Testis (tissue), 2 donors: ENCODE measurements at regions not wholly inside any gene's neighbourhood (a gene's known extent, or its start where the extent isn't known, plus 50 kb on each side); places are given as distances from the start of the nearest gene placed in this dataset.

Source experiments
- DNase-seq: peaks from one replicate; pipeline ENCODE4 v3.0.0-alpha.2; 2019
- H3K27ac ChIP-seq, 2 donors: fragments of 200-600 bp; sonication (generic); one replicate each; pipeline ENCODE4 v1.5.1; 2019
- H3K27me3 ChIP-seq: fragments of 200-600 bp; sonication (generic); one replicate; pipeline ENCODE4 v1.5.1; 2019
- H3K36me3 ChIP-seq: fragments of 200-600 bp; sonication (generic); one replicate; pipeline ENCODE4 v1.5.1; 2017; ENCODE audit warnings: low read depth; ENCODE audit errors: missing control alignments
- H3K4me1 ChIP-seq: fragments of 200-600 bp; sonication (generic); one replicate; pipeline ENCODE4 v1.5.1; 2019
- H3K4me3 ChIP-seq, 2 donors: fragments of 200-600 bp; sonication (generic); one replicate each; pipeline ENCODE4 v1.5.1; 2017 to 2019
- H3K9me3 ChIP-seq: fragments of 200-600 bp; sonication (generic); one replicate; pipeline ENCODE4 v1.5.1; 2017
- POLR2A ChIP-seq: fragments of 450-650 bp; IDR thresholded peaks from one replicate; pipeline ENCODE4 v1.6.1; 2017; ENCODE audit warnings: antibody characterized with exemption, mild to moderate bottlenecking, moderate library complexity
- WGBS, 2 donors: methylation state at CpG; one replicate each; pipeline ENCODE4 v1.1.5; 2018; 5-methylcytosine and 5-hydroxymethylcytosine counted together
- intact Hi-C: fragments of 100-400 bp; cut with DNase I; formaldehyde crosslinking; loops from one replicate; pipeline ENCODE4 v1.15.1; 2023; ENCODE audit warnings: low total_unique reads
- TF ChIP-seq, protein P1 (sequence below), 3 experiments: fragments of 450-650 bp in 2 of 3; fragments of 200-600 bp in 1 of 3; sonication (generic) in 1 of 3; IDR thresholded peaks; one replicate each; pipeline ENCODE4 v1.5.1; 2016 to 2019; ENCODE audit warnings: antibody characterized with exemption in 3 of 3, mild to moderate bottlenecking in 2 of 3, moderate library complexity in 1 of 3

GRCh38 chrX:71000139-71000538, 68.0 kb downstream of the SNX12 start:
- intact Hi-C loops = no loop called here
- 50 to 70% methylated on average over 1 of the region's 1 CpG for WGBS, 2 donors
- H3K4me1 ChIP-seq = no peaks in the 10 kb centered on the region

DNA sequence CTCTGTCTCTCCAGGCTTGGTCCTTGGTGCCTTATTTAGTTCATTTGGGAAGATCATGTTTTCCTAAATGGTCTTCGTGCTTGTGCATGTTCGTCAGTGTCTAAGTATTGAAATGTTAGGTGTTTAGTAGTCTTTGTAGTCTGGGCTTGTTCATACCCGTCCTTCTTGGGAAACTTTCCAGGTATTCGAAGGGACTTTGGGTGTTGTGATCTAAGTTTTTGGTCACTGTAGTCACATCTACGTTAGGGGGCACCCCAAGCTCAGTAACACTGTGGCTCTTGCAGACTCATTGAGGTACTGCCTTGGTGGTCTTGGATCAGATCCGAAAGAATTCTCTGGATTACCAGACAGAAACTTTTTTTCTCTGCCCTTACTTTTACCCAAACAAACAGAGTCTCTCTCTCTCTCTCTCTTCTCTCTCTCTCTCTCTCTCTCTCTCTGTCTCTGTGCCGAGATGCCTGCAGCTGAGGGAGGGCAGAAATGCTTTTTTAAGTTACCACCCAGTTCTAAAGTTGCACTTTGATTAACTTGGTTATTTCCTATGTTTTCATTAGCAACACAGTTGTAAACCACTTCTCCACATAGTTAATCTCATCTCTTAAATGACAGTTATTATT, 67.6 kb upstream of the SLC7A3 start:
- 27 to 32% methylated on average over 7 of the region's 7 CpGs for WGBS, 2 donors
- TF ChIP-seq, protein P1, sequence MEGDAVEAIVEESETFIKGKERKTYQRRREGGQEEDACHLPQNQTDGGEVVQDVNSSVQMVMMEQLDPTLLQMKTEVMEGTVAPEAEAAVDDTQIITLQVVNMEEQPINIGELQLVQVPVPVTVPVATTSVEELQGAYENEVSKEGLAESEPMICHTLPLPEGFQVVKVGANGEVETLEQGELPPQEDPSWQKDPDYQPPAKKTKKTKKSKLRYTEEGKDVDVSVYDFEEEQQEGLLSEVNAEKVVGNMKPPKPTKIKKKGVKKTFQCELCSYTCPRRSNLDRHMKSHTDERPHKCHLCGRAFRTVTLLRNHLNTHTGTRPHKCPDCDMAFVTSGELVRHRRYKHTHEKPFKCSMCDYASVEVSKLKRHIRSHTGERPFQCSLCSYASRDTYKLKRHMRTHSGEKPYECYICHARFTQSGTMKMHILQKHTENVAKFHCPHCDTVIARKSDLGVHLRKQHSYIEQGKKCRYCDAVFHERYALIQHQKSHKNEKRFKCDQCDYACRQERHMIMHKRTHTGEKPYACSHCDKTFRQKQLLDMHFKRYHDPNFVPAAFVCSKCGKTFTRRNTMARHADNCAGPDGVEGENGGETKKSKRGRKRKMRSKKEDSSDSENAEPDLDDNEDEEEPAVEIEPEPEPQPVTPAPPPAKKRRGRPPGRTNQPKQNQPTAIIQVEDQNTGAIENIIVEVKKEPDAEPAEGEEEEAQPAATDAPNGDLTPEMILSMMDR (IDR thresholded peaks at IDR 0.05) = peak; percentile 10 to 14 (median 12)
- no peak for TF ChIP-seq POLR2A
- H3K4me1 ChIP-seq = no peaks in the 10 kb centered on the region
- no peaks in the 10 kb centered on the region for H3K36me3 ChIP-seq
- no peaks in the 10 kb centered on the region for H3K9me3 ChIP-seq
- peak; percentile 70 for DNase-seq
- no peak overlapping the region for H3K27ac ChIP-seq
- no peak overlapping the region for H3K4me3 ChIP-seq
- intact Hi-C loops = no loop called here
- no peaks in the 10 kb centered on the region for H3K27me3 ChIP-seq

More at GRCh38 chrX:71000139-71000538, 68.0 kb downstream of the SNX12 start:
- no peaks in the 10 kb centered on the region for H3K27me3 ChIP-seq
- no peak for DNase-seq
- no peak overlapping the region for H3K4me3 ChIP-seq
- H3K36me3 ChIP-seq = no peaks in the 10 kb centered on the region
- H3K27ac ChIP-seq = no peak overlapping the region
- no peaks in the 10 kb centered on the region for H3K9me3 ChIP-seq
- no peak for TF ChIP-seq POLR2A
- TF ChIP-seq, protein P1 (IDR thresholded peaks at IDR 0.05) = no peak

GRCh38 chrX:70995338-70995737, 64.4 kb upstream of the SLC7A3 start:
- WGBS, 2 donors = 94 to 95% methylated on average over 5 of the region's 5 CpGs
- H3K36me3 ChIP-seq = no peaks in the 10 kb centered on the region
- H3K4me1 ChIP-seq = no peaks in the 10 kb centered on the region
- no peaks in the 10 kb centered on the region for H3K9me3 ChIP-seq
- no peak overlapping the region for H3K27ac ChIP-seq
- TF ChIP-seq, protein P1 (IDR thresholded peaks at IDR 0.05) = no peak
- no peak for TF ChIP-seq POLR2A
- no peaks in the 10 kb centered on the region for H3K27me3 ChIP-seq
- no peak for DNase-seq
- H3K4me3 ChIP-seq = no peak overlapping the region
- intact Hi-C loops = no loop called here

GRCh38 chrX:70988425-70988824, 57.5 kb upstream of the SLC7A3 start:
- H3K4me3 ChIP-seq = no peak overlapping the region
- DNase-seq = no peak
- TF ChIP-seq POLR2A = no peak
- TF ChIP-seq, protein P1 (IDR thresholded peaks at IDR 0.05) = no peak
- no peaks in the 10 kb centered on the region for H3K4me1 ChIP-seq
- no peaks in the 10 kb centered on the region for H3K27me3 ChIP-seq
- intact Hi-C loops = no loop called here
- H3K9me3 ChIP-seq = no peaks in the 10 kb centered on the region
- H3K27ac ChIP-seq = no peak overlapping the region
- 68 to 73% methylated on average over 3 to 7 of the region's 7 CpGs for WGBS, 2 donors
- H3K36me3 ChIP-seq = no peaks in the 10 kb centered on the region
